HL-60/S4 treated with retinoic acid at 250 ng/mL for 4 days and 3 days (cell line): ENCODE measurements at regions not wholly inside any gene's neighbourhood (a gene's known extent, or its start where the extent isn't known, plus 50 kb on each side); places are given as distances from the start of the nearest gene placed in this dataset.
"Not testable (repeated sequence)": the region's sequence is repeated elsewhere in the genome, so short reads cannot be mapped to it uniquely, and the experiment has no call there.

Experiments
- in situ Hi-C: fragments of 300-500 bp; cut with MboI; formaldehyde crosslinking; loops from 2 replicates; pipeline ENCODE4 v1.7.0; 2022; ENCODE audit warnings: low sequenced_read_pairs

DNA sequence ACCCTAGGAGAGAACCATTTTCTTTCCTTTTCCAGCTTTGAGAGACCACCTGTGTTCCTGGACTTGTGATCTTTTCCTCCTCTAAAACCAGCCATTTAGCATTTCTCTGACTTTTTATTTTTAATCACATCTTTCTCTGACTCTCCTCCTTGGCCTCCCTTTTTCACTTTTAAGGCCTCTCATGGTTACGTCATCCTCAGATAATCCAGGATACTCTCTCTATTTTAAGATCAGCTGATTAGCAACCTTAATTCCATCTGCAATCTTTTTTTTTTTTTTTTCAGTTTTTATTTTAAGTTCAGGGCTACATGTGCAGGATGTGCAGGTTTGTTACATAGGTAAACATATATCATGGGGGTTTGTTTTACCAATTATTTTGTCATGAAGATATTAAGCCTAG, 54.0 kb downstream of the RFPL4B start:
- in situ Hi-C loops = no loop called here

DNA sequence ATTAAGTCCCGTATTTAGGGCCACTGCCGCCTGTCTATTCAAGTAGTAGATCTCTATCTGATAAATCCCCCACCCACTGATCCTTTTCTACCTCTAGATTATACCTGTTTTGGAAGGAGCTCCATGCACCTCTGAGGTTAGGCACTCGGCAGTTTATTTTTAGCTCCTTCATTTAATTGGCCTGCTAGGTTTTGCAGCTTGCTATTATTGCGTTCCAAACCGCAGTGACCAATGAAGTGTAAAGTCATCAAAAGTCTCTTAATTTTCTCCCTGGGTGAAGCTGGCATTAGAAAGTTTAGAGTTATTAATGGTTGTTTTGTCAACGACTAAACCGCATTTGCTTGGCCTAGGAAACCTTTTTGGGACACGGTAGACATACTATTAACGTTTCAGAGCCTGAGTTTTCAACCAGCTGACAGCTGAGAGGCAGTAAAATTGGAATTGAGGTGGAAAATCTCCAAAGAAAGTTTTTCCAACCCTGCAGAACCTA, 60.0 kb downstream of the RFPL4B start:
- in situ Hi-C loops = no loop called here

DNA sequence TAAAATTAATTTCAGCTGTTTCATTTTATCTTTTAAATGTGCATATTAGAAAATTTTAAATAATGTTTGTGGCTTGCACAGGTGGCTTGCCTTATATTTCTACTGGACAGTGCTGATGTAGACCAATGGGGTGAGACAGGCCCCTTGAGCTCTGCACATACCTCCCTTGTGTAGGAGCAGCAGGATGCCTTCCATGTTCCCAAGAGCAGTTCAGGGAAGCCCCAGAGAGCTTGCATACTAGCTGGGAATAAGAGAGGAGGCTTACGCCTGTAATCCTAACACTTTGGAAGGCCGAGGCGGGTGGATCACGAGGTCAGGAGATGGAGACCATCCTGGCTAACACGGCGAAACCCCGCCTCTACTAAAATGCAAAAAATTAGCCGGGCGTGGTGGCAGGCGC, 61.4 kb downstream of the RFPL4B start:
- in situ Hi-C loops = no loop called here

DNA sequence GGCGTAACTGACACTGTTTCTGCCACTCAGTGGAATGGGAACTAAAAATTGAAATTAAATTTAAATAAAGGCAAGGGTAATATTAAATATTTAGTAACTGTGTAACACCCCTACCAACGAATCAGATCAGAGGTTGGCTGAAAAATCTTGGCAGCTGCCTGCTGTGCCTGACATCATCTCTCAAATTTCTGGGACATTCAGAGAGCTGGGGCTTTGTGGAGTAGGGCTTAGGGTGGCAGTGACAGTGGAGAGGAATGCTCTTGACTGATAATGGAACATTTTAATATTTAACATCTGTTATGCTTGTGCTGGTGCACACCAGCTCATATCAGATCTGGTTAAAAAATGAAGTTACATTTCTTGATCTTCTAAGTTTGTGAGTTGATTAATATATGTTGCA, 62.2 kb downstream of the RFPL4B start:
- in situ Hi-C loops = no loop called here

DNA sequence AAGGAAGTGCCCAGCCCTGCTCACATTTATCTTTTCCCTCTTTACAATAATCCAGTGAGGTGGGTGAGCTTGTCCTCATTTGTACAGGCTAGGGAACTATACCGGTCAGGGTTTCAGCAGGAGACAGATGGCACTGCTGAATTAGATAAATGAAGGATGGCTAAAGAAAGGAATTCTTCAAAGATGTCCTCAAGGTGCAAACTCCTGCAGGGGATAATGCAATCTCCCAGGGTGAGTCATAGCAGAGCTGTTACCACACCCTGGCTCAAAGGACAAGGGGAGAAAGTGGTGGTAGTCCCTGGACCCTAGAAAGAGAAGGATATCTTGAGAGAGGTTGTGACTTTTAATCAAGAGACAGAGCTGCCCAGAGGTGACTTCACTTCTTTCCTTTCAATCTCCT, 66.7 kb downstream of the RFPL4B start:
- in situ Hi-C loops = no loop called here

DNA sequence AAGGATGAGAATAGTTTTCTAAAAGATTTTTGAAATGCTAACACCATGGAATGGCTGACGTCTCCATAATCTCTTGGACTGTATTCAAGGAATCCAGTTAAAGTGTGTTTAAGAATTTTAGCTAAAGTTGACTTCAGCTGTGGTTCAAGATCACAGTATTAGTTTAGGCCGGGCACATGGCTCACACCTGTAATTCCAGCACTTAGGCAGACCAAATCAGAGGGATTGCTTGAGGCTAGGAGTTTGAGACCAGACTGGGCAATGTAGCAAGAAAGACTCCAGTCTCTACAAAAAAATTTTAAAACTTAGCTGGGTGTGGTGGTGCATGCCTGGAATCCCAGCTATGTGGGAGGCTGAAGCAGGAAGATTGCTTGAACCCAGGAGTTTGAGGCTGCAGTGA, 68.2 kb downstream of the RFPL4B start:
- in situ Hi-C loops = no loop called here

DNA sequence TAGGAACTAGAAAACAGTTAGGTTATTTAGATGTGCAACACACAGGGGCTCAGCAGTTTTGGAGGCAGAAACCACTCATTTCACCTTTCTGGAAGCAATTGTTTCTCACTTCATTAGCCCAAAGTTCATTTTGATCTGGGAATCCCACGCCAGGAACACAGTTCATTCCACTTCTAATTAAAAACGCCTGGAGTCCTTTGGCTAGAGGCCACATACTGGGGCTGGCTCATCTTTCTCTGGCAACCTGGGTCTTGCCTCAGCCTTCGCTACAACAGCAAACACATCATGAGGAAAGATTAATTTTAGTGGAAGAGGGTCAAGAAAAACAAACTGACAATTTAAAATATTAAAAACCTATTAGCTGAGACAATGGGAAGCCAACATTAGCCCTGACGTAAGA, 69.7 kb downstream of the RFPL4B start:
- in situ Hi-C loops = no loop called here

DNA sequence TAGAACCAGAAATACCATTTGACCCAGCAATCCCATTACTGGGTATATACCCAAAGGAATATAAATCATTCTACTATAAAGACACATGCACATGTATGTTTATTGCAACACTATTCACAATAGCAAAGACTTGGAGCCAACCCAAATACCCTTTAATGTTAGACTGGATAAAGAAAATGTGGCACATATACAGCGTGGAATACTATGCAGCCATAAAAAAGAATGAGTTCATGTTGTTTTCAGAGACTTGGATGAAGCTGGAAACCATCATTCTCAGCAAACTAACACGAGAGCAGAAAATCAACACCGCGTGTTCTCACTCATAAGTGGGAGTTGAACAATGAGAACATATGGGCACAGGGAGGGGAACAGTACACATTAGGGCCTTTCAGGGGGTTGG, 79.9 kb downstream of the RFPL4B start:
- in situ Hi-C loops = not testable (repeated sequence)

DNA sequence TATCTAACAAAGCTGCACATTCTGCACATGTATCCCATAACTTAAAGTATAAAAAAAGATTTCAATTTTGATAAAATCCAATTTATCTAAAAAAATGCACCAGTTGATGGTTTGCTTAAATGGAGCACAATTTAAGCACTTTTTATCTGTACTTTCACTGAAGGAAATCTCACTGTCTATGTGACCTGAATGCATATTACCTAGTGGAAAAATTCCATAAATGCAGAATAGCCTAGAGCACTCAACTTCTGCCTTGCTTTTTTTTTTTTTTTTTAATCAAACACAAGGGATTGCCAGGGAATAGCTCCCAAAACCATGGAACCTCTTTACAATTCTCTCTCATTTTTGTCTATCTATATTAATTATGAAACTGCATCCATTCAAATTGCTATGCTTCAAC, 80.4 kb downstream of the RFPL4B start:
- in situ Hi-C loops = no loop called here

DNA sequence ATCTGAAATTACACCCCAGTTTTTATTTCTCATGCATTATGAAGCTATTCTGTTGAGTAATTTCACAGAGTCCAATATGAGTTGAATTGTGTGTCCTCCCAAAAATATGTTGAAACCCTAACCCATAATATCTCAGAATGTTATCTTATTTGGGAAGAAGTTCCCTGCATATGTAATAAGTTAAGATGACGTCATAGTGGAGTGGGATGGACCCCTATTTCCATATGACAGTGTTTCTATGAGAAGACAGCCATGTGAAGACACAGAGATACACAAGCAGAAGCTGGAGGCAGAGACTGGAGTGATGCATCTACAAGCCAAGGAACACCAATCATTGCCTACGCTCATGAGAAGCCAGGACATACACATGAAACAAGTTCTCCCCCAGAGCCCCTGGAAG, 81.3 kb downstream of the RFPL4B start:
- in situ Hi-C loops = no loop called here

DNA sequence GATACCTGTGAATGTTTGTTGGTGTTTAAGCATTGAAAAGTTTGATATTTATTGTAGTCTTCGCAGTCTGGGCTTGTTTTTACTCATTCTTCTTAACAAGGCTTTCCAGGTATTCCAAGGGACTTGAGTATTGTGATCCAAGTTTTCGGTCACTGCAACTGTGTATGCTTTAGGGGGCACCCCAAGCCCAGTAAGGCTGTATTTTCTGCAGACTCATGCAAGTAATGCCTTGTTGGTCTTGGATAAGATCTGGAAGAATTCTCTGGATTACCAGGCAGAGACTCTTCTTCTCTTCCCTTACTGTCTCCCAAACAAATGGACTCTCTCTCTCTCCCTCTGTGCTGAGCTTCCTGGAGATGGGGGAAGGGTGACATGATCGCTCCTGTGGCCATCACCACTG, 82.1 kb downstream of the RFPL4B start:
- in situ Hi-C loops = no loop called here

DNA sequence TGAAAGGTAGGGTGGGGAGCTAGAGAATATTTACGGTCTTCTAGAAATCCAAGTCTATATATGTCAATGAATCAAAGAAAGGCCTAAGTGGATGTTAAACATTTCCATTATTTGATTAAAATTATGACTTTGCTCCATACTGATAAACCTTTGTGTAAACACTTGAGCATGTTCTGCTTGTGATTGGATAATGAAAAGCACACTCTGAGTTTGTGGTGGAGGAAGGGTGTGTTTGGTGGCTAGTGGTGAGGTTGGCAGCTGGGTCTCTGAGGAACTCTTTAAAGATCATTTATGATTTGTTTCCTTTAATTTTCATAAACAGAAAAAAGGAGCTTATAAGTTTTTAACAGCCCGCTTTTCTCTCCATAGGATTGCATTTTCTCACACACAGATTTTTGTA, 84.7 kb downstream of the RFPL4B start:
- in situ Hi-C loops = no loop called here

DNA sequence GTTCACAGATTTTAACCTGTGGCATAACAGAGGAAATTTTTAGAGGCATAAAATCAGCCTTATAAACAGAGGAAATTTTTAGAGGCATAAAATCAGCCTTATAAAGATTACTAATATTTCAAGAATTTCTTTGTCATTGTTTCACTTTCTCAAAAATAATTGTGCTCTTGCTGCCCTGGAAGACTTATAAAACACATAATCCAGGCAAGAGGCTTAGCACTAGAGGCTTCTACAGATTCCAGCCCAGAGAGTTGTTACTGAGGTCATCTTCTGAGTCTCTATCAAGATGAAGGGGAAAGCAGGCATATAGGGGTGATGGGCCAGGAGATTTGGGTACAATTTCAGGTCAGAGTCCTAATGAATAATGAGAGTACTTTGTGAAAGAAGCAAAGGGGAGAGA, 85.7 kb downstream of the RFPL4B start:
- in situ Hi-C loops = no loop called here

DNA sequence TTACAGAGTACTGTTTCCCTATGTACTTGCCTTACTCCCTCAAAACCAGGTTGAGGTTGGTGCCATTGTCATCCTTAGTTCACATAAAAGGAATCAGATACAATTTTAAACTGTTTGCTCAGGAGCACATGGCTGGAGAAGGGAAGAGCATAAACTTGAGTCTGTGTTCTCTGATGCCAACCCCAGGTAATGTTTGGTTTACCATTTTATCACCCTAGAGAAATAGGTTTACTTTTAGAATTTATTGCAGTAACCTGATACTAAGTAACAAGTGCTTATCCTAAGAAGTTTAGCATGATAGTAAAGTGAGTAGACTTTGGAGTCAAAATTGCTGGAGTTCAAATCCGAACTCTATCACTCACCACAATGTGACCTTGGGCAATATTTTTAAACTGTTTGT, 86.3 kb downstream of the RFPL4B start:
- in situ Hi-C loops = no loop called here

DNA sequence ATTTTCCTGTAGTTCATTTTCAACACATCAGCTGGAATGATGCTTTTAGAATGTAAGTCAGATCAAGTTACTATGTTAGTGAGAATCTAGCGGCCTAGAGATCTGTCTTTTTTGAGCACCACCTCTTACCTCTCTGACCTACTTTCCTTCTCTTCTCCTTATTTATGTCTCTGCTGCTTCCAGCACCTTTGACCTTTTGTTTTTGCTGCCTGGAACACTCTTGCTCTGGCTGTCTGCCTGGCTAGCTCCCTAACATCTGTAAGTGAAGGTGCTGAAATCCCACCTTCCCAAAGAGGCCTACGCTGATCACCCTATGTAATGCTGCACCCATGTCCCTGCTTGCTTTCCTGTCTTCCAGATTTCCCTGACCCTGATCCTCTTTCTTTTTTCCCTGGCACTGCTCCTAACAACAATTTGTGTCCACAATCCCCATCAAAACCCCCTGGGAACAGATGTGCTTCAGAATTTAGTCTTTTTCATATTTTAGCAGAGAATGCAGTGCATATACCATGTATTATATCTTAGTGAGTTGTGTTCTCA, 87.8 kb downstream of the RFPL4B start:
- in situ Hi-C loops = no loop called here

DNA sequence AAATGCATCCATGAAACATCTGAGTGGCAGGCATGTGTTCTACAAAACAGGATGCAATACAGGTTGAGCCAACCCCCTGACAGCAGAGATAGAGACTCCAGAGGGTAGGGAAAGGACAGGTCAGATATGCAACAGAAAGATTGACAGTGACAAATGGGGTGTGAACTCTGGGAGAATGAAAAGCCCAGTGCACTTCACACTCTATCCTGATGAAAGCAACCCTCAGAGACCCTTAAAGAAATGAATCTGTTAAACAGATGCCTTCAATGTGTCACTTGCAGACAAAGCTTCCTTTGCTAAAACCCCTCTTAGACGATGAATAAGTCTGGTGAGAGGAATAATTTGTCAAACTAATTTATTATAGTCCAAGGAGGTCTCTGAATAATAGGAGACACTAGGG, 89.9 kb downstream of the RFPL4B start:
- in situ Hi-C loops = no loop called here

DNA sequence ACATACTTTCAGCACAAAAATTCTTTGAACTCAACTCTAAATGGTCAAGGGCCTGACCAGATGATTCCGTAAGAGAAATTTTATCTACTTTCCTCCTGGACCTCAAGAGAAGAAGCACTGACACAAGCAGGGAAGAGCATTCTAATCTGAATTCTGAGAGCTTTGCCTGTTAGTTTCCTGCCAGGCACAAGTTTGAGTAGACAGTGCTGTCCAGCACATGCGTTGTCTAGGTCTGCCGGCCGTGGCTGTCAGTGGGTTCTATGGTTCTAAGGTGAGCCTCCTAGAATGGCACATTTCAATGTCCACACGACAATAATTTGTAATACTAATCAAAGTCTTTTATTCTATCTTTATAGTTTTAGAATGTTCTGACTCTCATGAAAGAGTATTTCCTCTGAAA, 91.9 kb downstream of the RFPL4B start:
- in situ Hi-C loops = no loop called here

DNA sequence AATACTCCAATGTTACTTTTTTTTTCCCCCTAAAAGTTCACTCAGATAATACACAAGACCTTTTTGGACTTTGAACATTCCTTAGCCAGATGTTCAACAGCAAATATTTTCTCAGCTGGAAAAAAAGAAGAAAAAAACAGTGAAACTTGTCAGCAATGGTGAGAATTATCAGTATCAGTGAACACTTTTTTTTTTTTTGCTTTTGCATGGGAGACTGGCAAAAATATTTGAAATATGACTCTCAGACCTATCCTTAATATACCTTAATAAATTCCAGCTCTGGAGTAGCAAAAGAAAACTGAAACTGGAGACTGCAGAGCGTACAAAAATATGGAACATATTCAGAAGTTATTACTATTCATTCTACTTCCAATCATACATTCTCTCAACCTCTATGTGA, 92.3 kb downstream of the RFPL4B start:
- in situ Hi-C loops = no loop called here

DNA sequence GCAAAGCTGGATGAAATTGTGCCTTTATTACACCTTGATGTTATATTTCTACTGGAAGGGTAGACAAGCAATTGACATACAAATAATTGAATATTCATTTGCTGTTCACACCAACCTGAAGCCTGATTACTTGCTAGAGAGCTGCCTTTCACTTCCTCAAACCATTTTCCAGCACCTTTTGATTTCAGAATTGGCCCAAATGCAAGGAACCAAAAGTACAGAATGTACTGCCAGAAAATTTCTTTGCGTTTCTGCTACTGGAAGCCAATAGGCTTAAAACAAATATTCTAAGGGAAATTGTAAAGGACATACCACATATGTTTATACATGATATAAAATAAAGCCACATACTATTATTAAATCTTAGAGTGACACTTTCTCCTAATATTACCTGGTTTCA, 94.5 kb downstream of the RFPL4B start:
- in situ Hi-C loops = no loop called here

DNA sequence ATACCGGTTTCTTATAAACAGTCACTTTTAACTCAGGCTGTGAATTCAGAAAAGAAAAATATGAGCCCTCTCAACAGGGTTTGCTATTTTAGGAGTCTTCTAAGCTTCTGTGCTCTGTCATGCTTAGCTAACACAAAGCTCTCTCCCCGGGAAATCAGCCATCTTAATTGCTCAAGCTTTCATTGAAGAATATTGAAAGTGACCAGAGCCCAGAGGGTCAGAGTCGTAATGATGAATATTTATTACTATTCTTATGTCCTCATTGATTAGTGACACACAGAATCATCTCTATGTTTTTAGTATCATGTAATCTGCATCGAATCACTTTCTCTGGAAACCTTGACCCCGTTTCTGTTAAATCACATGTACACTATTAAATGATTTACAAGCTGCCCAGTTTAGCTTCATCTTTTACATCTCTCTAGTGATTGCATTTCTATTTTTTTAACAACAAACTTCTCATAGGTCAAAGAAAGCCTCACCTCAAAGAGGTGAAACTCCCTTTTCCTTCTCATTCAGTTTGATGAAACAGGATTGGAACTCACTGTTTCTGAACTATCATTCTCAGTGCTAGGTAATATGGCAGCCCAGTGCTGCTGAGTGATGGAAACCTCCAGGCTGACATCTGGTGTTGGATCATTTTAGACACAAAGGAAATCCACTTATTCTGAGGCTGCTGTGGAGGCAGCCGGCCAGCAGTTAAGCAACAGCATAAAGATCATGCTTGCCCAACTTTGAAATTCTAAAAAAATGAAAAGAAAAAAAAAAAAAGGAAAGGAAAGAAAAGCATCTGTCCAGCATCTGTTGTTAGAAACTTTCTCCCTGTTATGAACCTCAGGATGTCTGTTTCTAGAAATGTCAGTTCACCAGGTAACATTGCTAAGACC, 96.3 kb downstream of the RFPL4B start:
- in situ Hi-C loops = no loop called here

DNA sequence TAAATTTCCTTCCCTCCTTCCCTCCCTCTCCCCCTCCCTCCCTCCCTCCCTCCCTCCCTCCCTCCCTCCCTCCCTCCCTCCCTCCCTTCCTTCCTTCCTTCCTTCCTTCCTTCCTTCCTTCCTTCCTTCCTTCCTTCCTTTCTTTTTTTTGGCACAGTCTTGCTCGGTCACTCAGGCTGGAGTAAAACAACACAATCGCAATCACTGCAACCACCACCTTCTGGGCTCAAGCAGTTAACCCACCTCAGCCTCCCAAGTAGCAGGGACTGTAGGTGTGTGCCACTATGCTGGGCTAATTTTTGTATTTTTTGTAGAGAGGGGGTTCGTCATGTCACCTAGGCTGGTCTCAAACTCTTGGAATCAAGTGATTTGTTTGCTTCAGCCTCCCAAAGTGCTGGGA, 101.7 kb downstream of the RFPL4B start:
- in situ Hi-C loops = not testable (repeated sequence)

DNA sequence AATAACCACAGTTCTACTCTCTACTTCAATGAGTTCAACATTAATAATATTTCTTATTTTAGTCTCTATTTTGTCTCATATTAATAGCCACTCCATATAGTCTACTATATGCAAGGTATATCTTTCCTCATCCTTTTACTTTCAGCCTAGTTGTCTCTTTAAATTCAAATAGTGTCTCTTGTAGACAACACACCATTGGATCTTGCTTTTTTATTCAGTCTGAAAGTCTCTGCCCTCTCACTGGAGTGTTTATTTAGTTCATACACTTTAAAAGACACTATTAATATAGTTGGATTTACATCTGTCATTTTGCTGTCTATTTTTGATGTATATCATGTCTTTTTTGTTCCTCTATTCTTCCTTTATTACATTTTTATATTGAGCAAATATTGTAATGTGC, 103.5 kb downstream of the RFPL4B start:
- in situ Hi-C loops = no loop called here

DNA sequence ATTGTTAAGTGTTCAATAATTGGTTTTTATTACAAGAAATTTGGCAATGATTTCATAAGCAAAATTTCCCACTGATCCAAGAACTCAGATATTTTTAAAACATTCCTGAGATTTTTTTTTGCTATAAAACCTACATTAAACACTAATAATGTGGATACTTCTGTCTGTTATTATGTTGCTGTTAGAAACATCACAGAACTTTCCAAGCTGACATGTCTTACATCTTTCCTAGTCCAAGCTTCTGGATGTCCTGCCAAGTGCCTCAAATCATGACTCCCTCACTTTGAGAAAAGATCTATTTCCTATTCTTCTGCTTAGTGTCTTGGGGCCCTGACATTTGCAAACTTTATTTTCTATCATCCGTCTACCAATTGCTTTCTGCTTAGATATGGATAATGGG, 110.8 kb downstream of the RFPL4B start:
- in situ Hi-C loops = no loop called here
